ENCODE measurements at regions not wholly inside any gene's neighbourhood (a gene's known extent, or its start where the extent isn't known, plus 50 kb on each side); places are given as distances from the start of the nearest gene placed in this dataset.
A peak's percentile ranks its signal among the peaks of the same experiment; 100 is the strongest.

- H2BK5ac ChIP-seq (ENCODE audit: low read depth, low read length, poor library complexity): no peak overlapping the region
- H3K23ac ChIP-seq (ENCODE audit: low read length): no peak overlapping the region
- no peak overlapping the region for H3K27ac ChIP-seq (ENCODE audit: low read depth, low read length)
- H3K36me3 ChIP-seq (ENCODE audit: control insufficient read depth in 1 of 2, insufficient read depth in 2 of 2, low read length in 2 of 2): no peaks in the 10 kb centered on the region
- no peak overlapping the region for H2AFZ ChIP-seq (ENCODE audit: insufficient read depth, low read length, poor library complexity)
- no peak overlapping the region for H2BK12ac ChIP-seq (ENCODE audit: low read length)
- no peak overlapping the region for H3K14ac ChIP-seq (ENCODE audit: low read length)
- peak; percentile 68 to 84 for DNase-seq
- no peaks in the 10 kb centered on the region for H3K4me1 ChIP-seq (ENCODE audit: control insufficient read depth in 1 of 2, insufficient read depth in 2 of 2, low read length in 2 of 2)
- H4K91ac ChIP-seq (ENCODE audit: low read depth, low read length): no peak overlapping the region
- H3K79me2 ChIP-seq (ENCODE audit: control insufficient read depth, insufficient read depth, low read length, poor library complexity): no peaks in the 10 kb centered on the region
- H3K4ac ChIP-seq (ENCODE audit: low read depth, low read length): no peak overlapping the region
- no peak overlapping the region for H4K8ac ChIP-seq (ENCODE audit: low read depth, low read length)
- H3K9ac ChIP-seq (ENCODE audit: low read length): no peak overlapping the region
- H3K79me1 ChIP-seq (ENCODE audit: low read length): no peaks in the 10 kb centered on the region
- no peak overlapping the region for H3K4me2 ChIP-seq (ENCODE audit: low read length)
- no peak overlapping the region for H2BK120ac ChIP-seq (ENCODE audit: insufficient read depth, low read length, poor library complexity)
- no peak overlapping the region for H4K12ac ChIP-seq (ENCODE audit: low read depth, low read length)
- H3K27me3 ChIP-seq (ENCODE audit: insufficient read depth, low read length): no peaks in the 10 kb centered on the region
- no CpG with 5 or more reads among the region's 3 CpGs for whole genome bisulfite sequencing (ENCODE audit: extremely low coverage, insufficient coverage, insufficient read length)
- H2AK5ac ChIP-seq (ENCODE audit: low read length): no peak overlapping the region
- H3K4me3 ChIP-seq (ENCODE audit: low read depth, low read length): no peak overlapping the region
- no peak overlapping the region for H3K18ac ChIP-seq (ENCODE audit: low read length)
- H3K9me3 ChIP-seq (ENCODE audit: insufficient read depth, low read depth, low read length): no peaks in the 10 kb centered on the region
Observed at GRCh38 chr3:70744536-70744935, 432.1 kb upstream of the MDFIC2 start.

- no peak overlapping the region for H4K8ac ChIP-seq (ENCODE audit: low read depth, low read length)
- no peaks in the 10 kb centered on the region for H3K9me3 ChIP-seq (ENCODE audit: insufficient read depth, low read depth, low read length)
- no peak overlapping the region for H2AK5ac ChIP-seq (ENCODE audit: low read length)
- H3K18ac ChIP-seq (ENCODE audit: low read length): no peak overlapping the region
- DNase-seq: peak in 1 of 2 donors; percentile 24
- H3K79me2 ChIP-seq (ENCODE audit: control insufficient read depth, insufficient read depth, low read length, poor library complexity): no peaks in the 10 kb centered on the region
- no peak overlapping the region for H2AFZ ChIP-seq (ENCODE audit: insufficient read depth, low read length, poor library complexity)
- H3K4me2 ChIP-seq (ENCODE audit: low read length): no peak overlapping the region
- H4K91ac ChIP-seq (ENCODE audit: low read depth, low read length): no peak overlapping the region
- no peak overlapping the region for H3K4ac ChIP-seq (ENCODE audit: low read depth, low read length)
- H2BK120ac ChIP-seq (ENCODE audit: insufficient read depth, low read length, poor library complexity): no peak overlapping the region
- H2BK5ac ChIP-seq (ENCODE audit: low read depth, low read length, poor library complexity): no peak overlapping the region
- no peaks in the 10 kb centered on the region for H3K36me3 ChIP-seq (ENCODE audit: control insufficient read depth in 1 of 2, insufficient read depth in 2 of 2, low read length in 2 of 2)
- no peaks in the 10 kb centered on the region for H3K27me3 ChIP-seq (ENCODE audit: insufficient read depth, low read length)
- no peak overlapping the region for H3K14ac ChIP-seq (ENCODE audit: low read length)
- H2BK12ac ChIP-seq (ENCODE audit: low read length): no peak overlapping the region
- WGBS (ENCODE audit: extremely low coverage, insufficient coverage, insufficient read length): no CpG with 5 or more reads among the region's 2 CpGs
- no peak overlapping the region for H3K23ac ChIP-seq (ENCODE audit: low read length)
- H3K9ac ChIP-seq (ENCODE audit: low read length): no peak overlapping the region
- H3K27ac ChIP-seq (ENCODE audit: low read depth, low read length): no peak overlapping the region
- no peak overlapping the region for H3K4me3 ChIP-seq (ENCODE audit: low read depth, low read length)
- no peaks in the 10 kb centered on the region for H3K4me1 ChIP-seq (ENCODE audit: control insufficient read depth in 1 of 2, insufficient read depth in 2 of 2, low read length in 2 of 2)
- H4K12ac ChIP-seq (ENCODE audit: low read depth, low read length): no peak overlapping the region
- no peaks in the 10 kb centered on the region for H3K79me1 ChIP-seq (ENCODE audit: low read length)
Observed at GRCh38 chr3:70743754-70744153, 431.3 kb upstream of the MDFIC2 start.

GRCh38 chr3:70742081-70742480 is 429.6 kb upstream of the MDFIC2 start:
- Histone ChIP-seq H3K4me1 (ENCODE audit: control insufficient read depth in 1 of 2, insufficient read depth in 2 of 2, low read length in 2 of 2) (no peaks in the 10 kb centered on the region), H3K18ac (ENCODE audit: low read length) (no peak overlapping the region), H3K79me1 (ENCODE audit: low read length) (no peaks in the 10 kb centered on the region), H3K9ac (ENCODE audit: low read length) (no peak overlapping the region), H4K91ac (ENCODE audit: low read depth, low read length) (no peak overlapping the region), H3K79me2 (ENCODE audit: control insufficient read depth, insufficient read depth, low read length, poor library complexity) (no peaks in the 10 kb centered on the region), H2BK120ac (ENCODE audit: insufficient read depth, low read length, poor library complexity) (no peak overlapping the region), H3K4ac (ENCODE audit: low read depth, low read length) (no peak overlapping the region), H3K9me3 (ENCODE audit: insufficient read depth, low read depth, low read length) (no peaks in the 10 kb centered on the region), H2AFZ (ENCODE audit: insufficient read depth, low read length, poor library complexity) (no peak overlapping the region), H3K4me3 (ENCODE audit: low read depth, low read length) (no peak overlapping the region), H3K4me2 (ENCODE audit: low read length) (no peak overlapping the region), H3K36me3 (ENCODE audit: control insufficient read depth in 1 of 2, insufficient read depth in 2 of 2, low read length in 2 of 2) (no peaks in the 10 kb centered on the region), H4K8ac (ENCODE audit: low read depth, low read length) (no peak overlapping the region), H3K14ac (ENCODE audit: low read length) (no peak overlapping the region), H3K27me3 (ENCODE audit: insufficient read depth, low read length) (no peaks in the 10 kb centered on the region), H2AK5ac (ENCODE audit: low read length) (no peak overlapping the region), H4K12ac (ENCODE audit: low read depth, low read length) (no peak overlapping the region), H2BK12ac (ENCODE audit: low read length) (no peak overlapping the region), H3K27ac (ENCODE audit: low read depth, low read length) (no peak overlapping the region), H3K23ac (ENCODE audit: low read length) (no peak overlapping the region), H2BK5ac (ENCODE audit: low read depth, low read length, poor library complexity) (no peak overlapping the region)
- no CpG with 5 or more reads among the region's 5 CpGs for WGBS (ENCODE audit: extremely low coverage, insufficient coverage, insufficient read length)
- no peak for DNase-seq

GRCh38 chr3:70740872-70741271 is 428.4 kb upstream of the MDFIC2 start:
- no peak overlapping the region for H3K4me2 ChIP-seq (ENCODE audit: low read length)
- no peak overlapping the region for H2BK12ac ChIP-seq (ENCODE audit: low read length)
- no peaks in the 10 kb centered on the region for H3K36me3 ChIP-seq (ENCODE audit: control insufficient read depth in 1 of 2, insufficient read depth in 2 of 2, low read length in 2 of 2)
- no CpG with 5 or more reads among the region's 4 CpGs for WGBS (ENCODE audit: extremely low coverage, insufficient coverage, insufficient read length)
- H2AFZ ChIP-seq (ENCODE audit: insufficient read depth, low read length, poor library complexity): no peak overlapping the region
- H2AK5ac ChIP-seq (ENCODE audit: low read length): no peak overlapping the region
- no peaks in the 10 kb centered on the region for H3K9me3 ChIP-seq (ENCODE audit: insufficient read depth, low read depth, low read length)
- H2BK5ac ChIP-seq (ENCODE audit: low read depth, low read length, poor library complexity): no peak overlapping the region
- H3K23ac ChIP-seq (ENCODE audit: low read length): no peak overlapping the region
- H3K9ac ChIP-seq (ENCODE audit: low read length): no peak overlapping the region
- no peak overlapping the region for H4K8ac ChIP-seq (ENCODE audit: low read depth, low read length)
- no peaks in the 10 kb centered on the region for H3K27me3 ChIP-seq (ENCODE audit: insufficient read depth, low read length)
- no peaks in the 10 kb centered on the region for H3K4me1 ChIP-seq (ENCODE audit: control insufficient read depth in 1 of 2, insufficient read depth in 2 of 2, low read length in 2 of 2)
- H3K4me3 ChIP-seq (ENCODE audit: low read depth, low read length): no peak overlapping the region
- DNase-seq: no peak
- H3K4ac ChIP-seq (ENCODE audit: low read depth, low read length): no peak overlapping the region
- no peak overlapping the region for H3K27ac ChIP-seq (ENCODE audit: low read depth, low read length)
- H4K91ac ChIP-seq (ENCODE audit: low read depth, low read length): no peak overlapping the region
- H3K18ac ChIP-seq (ENCODE audit: low read length): no peak overlapping the region
- H4K12ac ChIP-seq (ENCODE audit: low read depth, low read length): no peak overlapping the region
- no peaks in the 10 kb centered on the region for H3K79me2 ChIP-seq (ENCODE audit: control insufficient read depth, insufficient read depth, low read length, poor library complexity)
- no peak overlapping the region for H2BK120ac ChIP-seq (ENCODE audit: insufficient read depth, low read length, poor library complexity)
- H3K14ac ChIP-seq (ENCODE audit: low read length): no peak overlapping the region
- no peaks in the 10 kb centered on the region for H3K79me1 ChIP-seq (ENCODE audit: low read length)
